GM13977 (cell line): ENCODE measurements at regions not wholly inside any gene's neighbourhood (a gene's known extent, or its start where the extent isn't known, plus 50 kb on each side); places are given as distances from the start of the nearest gene placed in this dataset.

Source experiments
- DNase-seq: peaks from one replicate; pipeline ENCODE4 v3.0.0; 2012; ENCODE audit warnings: low spot score
- in situ Hi-C: fragments of 300-500 bp; cut with MboI; formaldehyde crosslinking; loops from one replicate; pipeline ENCODE4 v1.12.0; 2022; ENCODE audit warnings: low sequenced_read_pairs, low pct_unique_long_range_greater_than_20kb, mixed read lengths, inconsistent platforms; ENCODE audit not compliant: unreplicated experiment
- TF ChIP-seq, protein P1 (sequence below): IDR thresholded peaks from 2 replicates; pipeline ENCODE4 v1.5.1; 2012; ENCODE audit warnings: mild to moderate bottlenecking, control low read depth; ENCODE audit not compliant: insufficient read depth; ENCODE audit errors: extremely low read depth, missing control alignments

DNA sequence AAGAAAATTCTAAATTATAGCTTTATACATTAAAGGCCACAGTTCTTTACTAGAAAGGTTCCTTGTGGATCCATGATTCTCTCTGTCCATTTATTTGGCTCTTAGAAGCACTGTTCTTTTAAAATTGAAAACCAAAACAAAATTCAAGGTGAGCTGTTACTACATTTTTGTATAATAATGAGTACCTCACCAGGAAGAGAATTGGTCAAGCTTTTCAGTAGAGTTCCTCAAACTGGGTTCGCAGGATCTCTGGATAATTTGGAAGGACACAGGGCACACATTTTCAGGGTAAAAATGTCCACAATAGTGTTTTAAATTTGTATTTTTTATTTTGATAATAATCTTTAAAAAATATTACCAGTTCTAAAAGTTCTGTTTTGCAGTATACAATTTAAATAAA, 93.0 kb downstream of the PPP1R3A start:
- DNase-seq = no peak
- TF ChIP-seq, protein P1, sequence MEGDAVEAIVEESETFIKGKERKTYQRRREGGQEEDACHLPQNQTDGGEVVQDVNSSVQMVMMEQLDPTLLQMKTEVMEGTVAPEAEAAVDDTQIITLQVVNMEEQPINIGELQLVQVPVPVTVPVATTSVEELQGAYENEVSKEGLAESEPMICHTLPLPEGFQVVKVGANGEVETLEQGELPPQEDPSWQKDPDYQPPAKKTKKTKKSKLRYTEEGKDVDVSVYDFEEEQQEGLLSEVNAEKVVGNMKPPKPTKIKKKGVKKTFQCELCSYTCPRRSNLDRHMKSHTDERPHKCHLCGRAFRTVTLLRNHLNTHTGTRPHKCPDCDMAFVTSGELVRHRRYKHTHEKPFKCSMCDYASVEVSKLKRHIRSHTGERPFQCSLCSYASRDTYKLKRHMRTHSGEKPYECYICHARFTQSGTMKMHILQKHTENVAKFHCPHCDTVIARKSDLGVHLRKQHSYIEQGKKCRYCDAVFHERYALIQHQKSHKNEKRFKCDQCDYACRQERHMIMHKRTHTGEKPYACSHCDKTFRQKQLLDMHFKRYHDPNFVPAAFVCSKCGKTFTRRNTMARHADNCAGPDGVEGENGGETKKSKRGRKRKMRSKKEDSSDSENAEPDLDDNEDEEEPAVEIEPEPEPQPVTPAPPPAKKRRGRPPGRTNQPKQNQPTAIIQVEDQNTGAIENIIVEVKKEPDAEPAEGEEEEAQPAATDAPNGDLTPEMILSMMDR = no peak
- in situ Hi-C loops = no loop called here

DNA sequence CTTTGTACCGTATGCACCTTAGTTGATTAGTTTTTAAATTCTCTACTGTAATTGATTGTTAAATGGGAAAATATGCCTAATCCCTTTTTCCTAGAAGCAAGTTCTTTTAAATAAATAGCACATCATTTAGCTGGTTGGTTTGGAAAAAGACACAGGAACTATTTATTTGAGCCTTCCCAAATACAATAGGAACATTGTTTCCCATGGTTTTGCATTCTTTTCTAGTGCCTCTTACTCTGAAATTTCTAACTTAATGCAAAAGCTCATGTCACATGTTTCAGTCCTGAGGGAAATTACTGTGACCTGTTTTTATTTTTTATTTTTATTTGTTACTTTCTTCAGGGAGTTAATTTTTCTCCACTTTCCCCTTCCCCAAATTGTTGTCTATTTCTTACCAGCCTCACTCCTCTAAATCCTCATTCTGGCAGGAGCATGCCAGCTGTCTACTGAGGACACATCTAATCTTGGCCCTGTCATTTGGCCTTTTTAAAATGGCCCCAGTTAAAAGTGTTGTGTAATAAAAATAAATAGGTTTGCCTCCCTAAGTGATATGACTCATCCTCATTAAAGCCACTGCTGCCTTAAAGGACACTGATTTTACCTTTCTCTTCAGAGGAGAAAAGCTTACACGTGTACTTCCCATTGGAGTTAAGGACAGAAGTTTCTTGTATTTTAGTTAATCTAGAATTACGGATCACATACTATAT, 94.5 kb downstream of the PPP1R3A start:
- DNase-seq = no peak
- in situ Hi-C loops = no loop called here
- TF ChIP-seq, protein P1 = no peak

DNA sequence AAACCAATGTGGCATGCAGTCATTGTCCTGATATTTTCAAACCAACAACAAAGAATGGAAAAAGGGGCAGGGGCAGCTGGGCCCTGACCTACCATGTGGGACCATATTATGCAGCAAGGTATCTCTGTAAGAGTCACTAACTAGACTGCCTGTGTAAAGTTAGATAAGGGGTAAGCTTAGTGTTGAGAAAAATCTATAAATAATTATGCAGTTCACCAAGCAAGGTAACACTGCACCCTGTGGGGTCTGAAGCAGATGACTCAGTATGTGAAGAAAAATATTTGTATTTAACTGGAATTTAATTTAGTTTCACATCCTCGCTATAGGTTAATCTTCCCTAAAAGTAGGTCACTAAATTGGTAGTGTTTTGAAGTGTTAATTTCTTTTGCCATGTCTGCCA, 99.3 kb downstream of the PPP1R3A start:
- in situ Hi-C loops = no loop called here
- TF ChIP-seq, protein P1 = no peak
- DNase-seq = no peak

DNA sequence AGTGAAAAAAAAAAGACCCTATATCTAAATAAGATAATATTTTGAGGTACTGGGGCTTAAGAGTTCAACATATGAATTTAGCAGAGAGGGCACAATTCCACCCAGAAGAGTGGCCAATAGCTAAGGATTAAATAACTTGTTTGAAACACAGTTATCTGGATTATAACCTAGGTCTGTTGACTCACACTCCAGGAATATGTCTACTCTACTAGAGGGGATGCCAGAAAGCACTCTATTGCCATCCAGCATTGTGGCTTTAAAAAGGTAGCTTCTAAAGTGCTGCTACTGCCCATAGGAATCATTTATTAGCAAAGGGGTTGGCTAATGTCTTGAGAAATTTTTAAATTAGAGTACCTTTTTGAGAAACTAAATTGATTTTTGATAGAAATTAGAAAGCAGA, 102.2 kb downstream of the PPP1R3A start:
- no peak for DNase-seq
- in situ Hi-C loops = no loop called here
- TF ChIP-seq, protein P1 = no peak

DNA sequence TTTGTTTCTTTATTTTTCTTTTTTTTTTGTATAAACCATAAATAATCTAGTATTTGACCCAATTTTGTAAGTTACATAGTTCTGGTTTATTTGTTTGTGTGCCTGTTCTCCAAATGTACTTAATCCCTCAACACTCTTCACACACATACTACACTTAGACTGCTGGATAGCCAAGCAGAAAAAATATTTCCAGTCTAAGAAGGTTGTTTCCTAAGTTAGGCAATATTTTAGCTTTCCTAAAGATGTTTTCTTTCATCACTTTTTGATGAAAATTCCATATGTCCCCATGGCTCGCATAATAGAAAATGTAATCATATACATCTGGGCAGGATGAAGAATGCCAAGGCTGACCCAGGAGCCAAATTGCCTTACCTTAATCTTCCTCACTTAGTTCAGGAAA, 105.3 kb downstream of the PPP1R3A start:
- TF ChIP-seq, protein P1 = no peak
- in situ Hi-C loops = no loop called here
- DNase-seq = no peak

DNA sequence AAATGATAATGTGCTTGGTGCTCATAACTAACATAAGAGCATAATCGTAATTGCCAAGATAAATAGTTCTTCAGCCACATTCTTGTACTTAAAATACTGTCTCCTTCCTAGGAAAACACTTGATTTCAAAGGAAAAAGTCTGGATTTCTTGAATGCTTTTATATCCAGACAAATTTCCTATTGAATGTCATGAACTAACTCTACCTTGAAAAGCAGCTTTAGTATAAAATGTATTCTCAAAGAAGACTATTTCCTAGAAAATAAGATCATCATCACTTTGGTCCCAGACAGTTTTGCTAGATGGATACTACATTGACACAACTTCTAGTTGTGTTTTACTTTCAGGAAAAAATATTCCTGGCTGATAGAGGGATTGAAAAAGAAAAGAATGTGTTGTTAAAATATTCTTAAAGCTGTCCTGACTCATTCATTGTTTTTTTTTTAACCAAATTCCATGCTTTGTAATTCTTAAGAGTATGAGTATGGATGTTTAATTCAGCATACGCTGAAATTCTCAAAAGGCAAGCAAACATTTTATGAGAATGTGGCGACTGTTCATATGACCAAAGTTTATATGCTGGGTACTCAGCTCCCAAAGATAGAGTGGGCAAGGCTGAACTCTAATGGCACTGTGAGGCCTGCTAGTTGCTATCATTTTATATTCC, 106.1 kb downstream of the PPP1R3A start:
- in situ Hi-C loops = no loop called here
- TF ChIP-seq, protein P1 = no peak
- no peak for DNase-seq
